GM19238 (cell line): ENCODE measurements at regions not wholly inside any gene's neighbourhood (a gene's known extent, or its start where the extent isn't known, plus 50 kb on each side); places are given as distances from the start of the nearest gene placed in this dataset.

Experiments
- DNase-seq: peaks from one replicate; pipeline ENCODE4 v3.0.0; 2011; ENCODE audit warnings: low spot score; ENCODE audit not compliant: insufficient read length

GRCh38 chr12:23169012-23169695 is 544.2 kb downstream of the ETNK1 start:
- DNase-seq: no peak

DNA sequence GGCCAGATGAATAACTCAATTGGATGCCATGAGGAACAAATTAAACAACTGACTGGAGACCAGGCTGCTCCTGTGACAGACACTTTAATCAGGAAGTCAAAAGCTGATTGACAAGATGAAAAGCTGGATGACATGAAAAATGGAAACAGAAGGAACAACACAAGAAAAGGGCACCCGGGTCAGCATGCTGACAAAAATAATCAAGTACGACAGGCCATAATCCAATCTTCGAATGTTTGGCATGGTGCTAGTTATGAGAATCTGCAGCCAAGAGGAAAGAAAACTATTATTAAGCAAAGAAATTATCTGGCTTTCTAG is 544.7 kb downstream of the ETNK1 start:
- no peak for DNase-seq

DNA sequence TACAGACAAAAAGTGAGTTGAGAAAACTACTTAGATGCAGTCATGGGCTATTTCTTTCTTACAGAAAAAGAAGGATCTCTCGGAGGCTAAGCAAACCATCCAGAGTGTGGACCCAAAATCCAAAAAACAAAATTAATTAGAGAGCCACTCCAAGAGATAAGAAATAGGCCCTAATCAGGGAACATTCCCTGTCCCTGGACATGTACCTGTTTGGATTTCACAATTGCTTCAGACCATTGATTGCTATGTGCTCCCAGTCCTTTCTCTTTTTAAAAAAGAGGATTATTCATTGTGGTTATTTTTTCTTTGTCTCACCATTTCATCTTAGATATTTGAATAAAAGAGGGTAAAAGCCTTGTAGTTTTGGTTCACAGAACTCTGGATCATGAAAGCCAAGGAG is 549.9 kb downstream of the ETNK1 start:
- no peak for DNase-seq

- no peak for DNase-seq
Observed at GRCh38 chr12:23185346-23185745, 560.4 kb downstream of the ETNK1 start.

- DNase-seq: no peak
Observed at GRCh38 chr12:23186950-23187349, 562.0 kb downstream of the ETNK1 start.

- no peak for DNase-seq
Observed at GRCh38 chr12:23193552-23193951, 568.6 kb downstream of the ETNK1 start.

- DNase-seq: no peak
Observed at GRCh38 chr12:23197266-23197665, 572.3 kb downstream of the ETNK1 start.

GRCh38 chr12:23202728-23203127 is 577.8 kb downstream of the ETNK1 start:
- DNase-seq: no peak

GRCh38 chr12:23204933-23205778 is 580.2 kb downstream of the ETNK1 start:
- peak; percentile 14 for DNase-seq

DNA sequence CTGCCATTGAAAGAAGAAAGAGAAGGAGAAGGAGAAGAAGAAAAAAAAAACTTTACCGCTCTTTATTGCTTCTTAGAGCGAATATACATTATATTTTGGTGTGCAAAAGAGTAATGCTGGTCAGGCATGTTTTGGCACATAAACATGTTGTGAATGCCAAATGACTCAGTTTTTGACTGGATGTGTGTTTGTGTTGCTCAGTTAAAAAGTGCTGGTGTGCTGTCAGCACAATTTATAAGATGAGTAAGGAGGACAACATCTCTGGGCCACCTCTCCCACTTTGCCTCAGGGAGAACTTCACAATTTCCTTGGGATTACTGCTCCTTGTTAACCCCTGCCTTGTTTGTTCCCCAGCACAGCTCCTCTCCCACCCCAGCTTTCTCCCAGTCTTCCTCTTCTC is 584.8 kb downstream of the ETNK1 start:
- no peak for DNase-seq

GRCh38 chr12:23210573-23210972 is 585.6 kb downstream of the ETNK1 start:
- no peak for DNase-seq

- no peak for DNase-seq
Observed at GRCh38 chr12:23211384-23212320, 586.7 kb downstream of the ETNK1 start.

GRCh38 chr12:23217158-23217557 is 592.2 kb downstream of the ETNK1 start:
- no peak for DNase-seq

GRCh38 chr12:23217667-23218066 is 592.7 kb downstream of the ETNK1 start:
- no peak for DNase-seq

DNA sequence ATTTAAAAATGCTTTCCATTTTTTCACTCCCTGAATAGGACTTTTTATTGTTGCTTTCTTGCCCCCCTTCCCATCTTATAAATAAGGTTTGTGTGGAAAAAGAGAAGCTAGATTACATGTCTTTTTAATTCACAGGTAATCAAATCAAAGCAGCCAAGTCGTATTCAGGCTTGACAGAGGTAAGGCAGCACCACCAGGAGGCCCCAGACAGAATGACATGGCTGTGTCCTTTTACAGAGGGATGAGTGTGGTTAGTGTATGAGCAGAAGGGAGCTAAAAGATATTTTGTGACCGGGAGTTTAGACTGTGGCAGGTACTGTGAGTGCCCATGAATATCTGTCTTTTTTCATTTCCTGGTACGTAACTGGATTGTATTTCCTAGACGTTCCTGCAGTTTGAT is 596.1 kb downstream of the ETNK1 start:
- no peak for DNase-seq

- DNase-seq: no peak
Observed at GRCh38 chr12:23221926-23222325, 597.0 kb downstream of the ETNK1 start.

GRCh38 chr12:23222801-23223200 is 597.8 kb downstream of the ETNK1 start:
- no peak for DNase-seq

- no peak for DNase-seq
Observed at GRCh38 chr12:23228101-23228500, 603.1 kb downstream of the ETNK1 start.

DNA sequence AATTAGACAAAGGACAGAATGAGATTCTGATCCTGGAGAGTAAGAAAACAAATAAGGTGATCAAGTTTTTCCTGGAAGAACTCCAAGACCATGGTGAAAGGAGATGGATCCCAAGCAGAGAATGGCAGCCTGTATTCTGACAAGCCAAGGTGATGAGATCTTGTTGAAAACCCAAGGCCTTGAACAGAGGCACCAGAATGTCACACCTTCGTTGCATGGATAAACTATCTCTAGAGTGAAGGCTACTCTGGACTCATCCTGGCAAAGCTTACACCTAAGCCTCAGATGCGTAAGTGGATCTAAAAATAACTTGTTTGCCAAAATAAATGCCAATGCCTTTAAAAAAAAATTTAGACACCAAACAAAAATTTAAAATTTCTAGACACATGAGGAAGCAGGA is 605.9 kb downstream of the ETNK1 start:
- DNase-seq: no peak

DNA sequence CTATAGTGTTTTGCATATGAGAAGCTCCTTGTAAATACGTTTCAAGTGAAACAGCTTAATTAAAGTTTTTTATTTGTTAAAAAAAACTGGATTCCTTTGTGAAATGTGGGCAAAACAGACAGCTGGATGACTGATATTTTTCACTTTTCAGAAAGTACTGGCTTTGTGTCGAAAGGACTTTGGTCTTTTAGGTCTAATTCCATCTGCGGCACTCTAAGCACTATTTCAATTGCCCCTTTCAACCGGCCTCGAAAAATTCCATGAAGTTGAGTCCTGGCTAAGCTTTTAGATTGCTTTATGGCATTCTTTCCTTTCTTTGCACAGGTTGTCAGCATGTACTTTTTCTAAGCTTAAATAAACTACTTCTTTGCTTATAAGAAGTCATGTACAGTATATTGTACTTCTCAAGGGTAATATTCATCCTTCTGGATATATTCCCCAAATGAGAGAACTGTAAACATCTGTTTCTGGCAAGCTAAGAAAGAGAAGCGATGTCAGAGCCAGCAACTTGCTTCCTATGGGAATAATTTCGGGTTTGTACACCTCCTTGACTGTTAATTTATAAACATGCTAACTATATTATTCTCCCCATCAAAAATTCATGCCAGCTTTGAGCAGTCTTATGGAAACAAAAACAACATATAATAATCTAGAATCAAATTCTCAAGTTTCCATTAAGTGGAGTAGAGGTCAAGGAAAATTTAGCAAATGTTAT is 611.3 kb downstream of the ETNK1 start:
- no peak for DNase-seq

DNA sequence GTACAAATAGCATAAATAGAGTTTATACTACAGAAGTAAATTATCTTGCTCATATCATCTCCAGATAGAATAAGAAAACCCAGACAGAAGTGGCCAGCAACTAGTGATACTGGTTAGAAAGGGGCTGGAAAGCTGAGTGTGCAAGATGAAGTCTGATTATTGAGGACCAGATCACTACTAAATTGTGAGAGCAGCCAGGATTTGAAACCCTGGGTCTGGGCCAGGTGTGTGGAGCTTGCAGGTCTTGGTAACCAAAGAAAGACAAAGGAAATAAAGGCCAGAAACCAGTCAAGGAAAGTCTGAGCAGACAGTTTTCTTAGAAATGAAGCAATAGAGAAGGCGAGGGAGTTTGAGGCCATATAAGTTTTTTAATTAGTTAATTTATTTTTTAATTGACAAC is 611.8 kb downstream of the ETNK1 start:
- DNase-seq: no peak
